ENCODE measurements at regions not wholly inside any gene's neighbourhood (a gene's known extent, or its start where the extent isn't known, plus 50 kb on each side); places are given as distances from the start of the nearest gene placed in this dataset.

GRCh38 chr13:73598020-73598712, 536.0 kb downstream of the KLF12 start:
- no peak for TF ChIP-seq CTCF (IDR thresholded peaks at IDR 0.05; ENCODE audit: poor library complexity)
- TF ChIP-seq EZH2 (IDR thresholded peaks at IDR 0.05; ENCODE audit: borderline replicate concordance), result no peak
- no peak for TF ChIP-seq EZH2phosphoT487 (IDR thresholded peaks at IDR 0.05; ENCODE audit: low read depth, severe bottlenecking, unreplicated experiment)

Data from hepatocyte (in vitro differentiated cells).